Right atrium auricular region (tissue), 2 donors: ENCODE measurements at regions not wholly inside any gene's neighbourhood (a gene's known extent, or its start where the extent isn't known, plus 50 kb on each side); places are given as distances from the start of the nearest gene placed in this dataset.
"Not testable (repeated sequence)": the region's sequence is repeated elsewhere in the genome, so short reads cannot be mapped to it uniquely, and the experiment has no call there.

Experiments used
- DNase-seq: peaks from one replicate; pipeline ENCODE4 v3.0.0-alpha.2; 2019; ENCODE audit warnings: low spot score
- H3K27ac ChIP-seq, 2 donors: fragments of 200-600 bp; sonication (generic); 1 replicate in 1 of 2; 2 replicates in 1 of 2; pipeline ENCODE4 v1.5.1; 2016 to 2019
- H3K27me3 ChIP-seq, 2 donors: fragments of 200-600 bp; sonication (generic); one replicate each; pipeline versions ENCODE4 v1.5.1 to v1.6.0; 2017 to 2019
- H3K36me3 ChIP-seq: fragments of 200-600 bp; sonication (generic); one replicate; pipeline ENCODE4 v1.5.1; 2016
- H3K4me1 ChIP-seq, 2 donors: fragments of 200-600 bp; sonication (generic); one replicate each; pipeline versions ENCODE4 v1.5.1 to v1.6.0; 2017 to 2019
- H3K4me3 ChIP-seq, 2 donors: fragments of 200-600 bp; sonication (generic); 1 replicate in 1 of 2; 2 replicates in 1 of 2; pipeline ENCODE4 v1.5.1; 2017 to 2019; ENCODE audit warnings: mild to moderate bottlenecking in 1 of 2, moderate library complexity in 1 of 2
- H3K9me3 ChIP-seq, 2 donors: fragments of 200-600 bp; sonication (generic); one replicate each; pipeline ENCODE4 v1.5.1; 2019
- CTCF ChIP-seq, 2 donors: fragments of 200-600 bp; sonication (generic); IDR thresholded peaks; one replicate each; pipeline ENCODE4 v1.5.1; 2019; ENCODE audit warnings: antibody characterized with exemption in 2 of 2

- H3K27ac ChIP-seq: no peak overlapping the region
- no peak for TF ChIP-seq CTCF (IDR thresholded peaks at IDR 0.05)
- DNase-seq: no peak
Measured at GRCh38 chr11:82403640-82404305, 329.9 kb downstream of the FAM181B start.

GRCh38 chr11:82398300-82398815, 335.3 kb downstream of the FAM181B start:
- TF ChIP-seq CTCF (IDR thresholded peaks at IDR 0.05): no peak
- Histone ChIP-seq H3K27me3 (no peaks in the 10 kb centered on the region), H3K9me3 (peaks cover 0 to 4% of the 10 kb centered on the region in 2 donors), H3K4me1 (no peaks in the 10 kb centered on the region), H3K36me3 (no peaks in the 10 kb centered on the region), H3K27ac (no peak overlapping the region), H3K4me3 (no peak overlapping the region)
- DNase-seq: no peak

More at GRCh38 chr11:82403640-82404305, 329.9 kb downstream of the FAM181B start:
- no peaks in the 10 kb centered on the region for H3K27me3 ChIP-seq
- no peaks in the 10 kb centered on the region for H3K9me3 ChIP-seq
- no peaks in the 10 kb centered on the region for H3K4me1 ChIP-seq
- H3K36me3 ChIP-seq: no peaks in the 10 kb centered on the region
- no peak overlapping the region for H3K4me3 ChIP-seq

GRCh38 chr11:82396639-82397038, 337.0 kb downstream of the FAM181B start:
- not testable (repeated sequence) for H3K27ac ChIP-seq, H3K36me3 ChIP-seq, H3K4me1 ChIP-seq, H3K4me3 ChIP-seq, H3K27me3 ChIP-seq
- peak; percentile 66 for DNase-seq
- peaks cover 0 to 10% of the 10 kb centered on the region in 2 donors for H3K9me3 ChIP-seq

DNA sequence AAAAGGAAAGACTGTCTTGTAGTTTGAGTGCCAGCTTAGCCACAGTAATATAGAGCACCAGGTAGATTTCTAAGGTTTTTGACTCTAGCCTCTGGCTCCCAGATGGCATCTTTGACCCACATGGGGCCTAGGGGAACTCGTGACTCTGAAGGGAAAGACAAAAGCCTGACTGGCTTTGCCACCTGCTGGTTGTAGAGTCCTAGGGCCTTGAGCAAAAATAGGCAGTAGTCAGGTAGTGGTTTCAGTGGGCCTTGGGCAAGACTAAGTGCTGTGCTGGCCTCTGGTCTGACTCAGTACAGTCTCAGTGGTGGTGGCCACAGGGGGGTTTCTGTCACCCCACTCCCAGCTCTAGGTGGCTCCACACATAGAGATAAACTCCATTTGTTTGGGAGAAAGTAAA, 349.4 kb downstream of the FAM181B start:
- H3K9me3 ChIP-seq: peaks cover 0 to 9% of the 10 kb centered on the region in 2 donors
- H3K36me3 ChIP-seq: no peaks in the 10 kb centered on the region
- no peaks in the 10 kb centered on the region for H3K27me3 ChIP-seq
- H3K27ac ChIP-seq: no peak overlapping the region
- no peak overlapping the region for H3K4me3 ChIP-seq
- H3K4me1 ChIP-seq: no peaks in the 10 kb centered on the region
- no peak for DNase-seq
- no peak for TF ChIP-seq CTCF (IDR thresholded peaks at IDR 0.05)

DNA sequence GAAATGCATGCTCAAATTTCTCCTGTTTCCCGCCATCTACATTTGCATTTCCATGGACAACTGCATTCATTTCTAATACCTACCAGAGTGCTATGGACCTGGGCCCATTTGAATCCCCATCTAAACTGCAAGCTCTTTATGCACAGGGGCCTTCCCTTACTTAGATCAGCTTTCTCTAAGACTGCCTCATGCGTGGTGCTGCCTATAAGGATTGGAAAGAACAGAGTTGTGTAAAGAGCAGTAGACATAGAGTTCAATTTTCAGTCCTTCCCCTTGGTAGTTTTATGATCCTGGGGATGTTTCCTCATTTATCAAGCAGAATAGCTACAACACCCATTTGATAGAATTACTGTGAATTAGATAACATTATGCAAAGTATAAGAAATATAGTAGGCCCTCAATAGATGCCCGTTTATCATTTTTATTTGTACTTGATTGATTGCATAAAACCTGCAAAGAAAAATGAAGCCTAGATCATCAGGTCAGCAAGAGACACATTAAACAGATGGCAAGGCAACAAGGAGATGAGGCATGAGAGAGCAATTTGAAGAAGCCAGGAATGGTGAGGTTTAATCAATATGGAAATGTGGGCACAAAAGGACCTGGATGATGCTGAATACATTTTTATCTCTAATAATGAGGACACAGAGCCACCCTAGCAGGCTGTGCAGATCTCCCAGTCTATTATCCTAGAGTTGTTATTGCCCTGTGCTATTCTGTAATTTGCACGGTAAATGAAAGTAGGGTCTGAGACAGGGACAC, 359.7 kb downstream of the FAM181B start:
- H3K4me1 ChIP-seq: no peaks in the 10 kb centered on the region
- no peaks in the 10 kb centered on the region for H3K27me3 ChIP-seq
- H3K9me3 ChIP-seq: no peaks in the 10 kb centered on the region
- H3K4me3 ChIP-seq: no peak overlapping the region
- no peak overlapping the region for H3K27ac ChIP-seq
- DNase-seq: no peak
- H3K36me3 ChIP-seq: no peaks in the 10 kb centered on the region
- TF ChIP-seq CTCF (IDR thresholded peaks at IDR 0.05): no peak

DNA sequence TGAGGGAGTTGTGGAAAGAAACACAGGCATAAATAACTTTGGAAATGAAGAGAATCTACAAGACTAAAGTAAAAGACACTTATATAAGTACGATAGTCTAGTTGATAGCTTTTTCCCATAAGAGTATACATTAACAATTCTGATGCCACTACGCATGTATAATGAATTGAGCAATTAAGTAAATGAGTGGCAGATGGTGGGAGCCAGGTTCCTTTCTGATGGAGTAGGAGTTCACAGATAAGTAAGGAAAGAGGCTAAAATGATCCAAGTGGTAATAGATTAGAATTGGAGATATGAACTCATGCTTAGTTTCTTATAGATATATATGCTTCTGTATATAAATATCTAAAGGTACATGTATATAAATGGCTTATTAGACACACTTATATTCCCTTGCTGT, 368.3 kb downstream of the FAM181B start:
- H3K27me3 ChIP-seq: no peaks in the 10 kb centered on the region
- no peak for DNase-seq
- peaks cover 0 to 4% of the 10 kb centered on the region in 2 donors for H3K9me3 ChIP-seq
- no peak overlapping the region for H3K27ac ChIP-seq
- H3K4me3 ChIP-seq: no peak overlapping the region
- no peak for TF ChIP-seq CTCF (IDR thresholded peaks at IDR 0.05)
- no peaks in the 10 kb centered on the region for H3K36me3 ChIP-seq
- H3K4me1 ChIP-seq: no peaks in the 10 kb centered on the region
